Astrocyte (in vitro differentiated cells and primary cell): ENCODE measurements at regions not wholly inside any gene's neighbourhood (a gene's known extent, or its start where the extent isn't known, plus 50 kb on each side); places are given as distances from the start of the nearest gene placed in this dataset.
A peak's percentile ranks its signal among the peaks of the same experiment; 100 is the strongest.

ENCODE experiments used
- DNase-seq: peaks from one replicate; pipeline ENCODE4 v3.0.0-alpha.2; 2010; ENCODE audit warnings: low read depth
- FAIRE-seq: peaks from 2 replicates; lab custom pipeline; 2011; peaks lifted over from hg19 to GRCh38; lab: Jason Lieb, UNC
- H2AFZ ChIP-seq: 2 replicates; pipeline ENCODE4 v1.6.0; 2012; ENCODE audit warnings: low read depth, low read length, inconsistent platforms
- H3K27ac ChIP-seq: 2 replicates; pipeline ENCODE4 v1.5.1; 2011; ENCODE audit warnings: low read depth, low read length, inconsistent platforms
- H3K27me3 ChIP-seq: 2 replicates; pipeline ENCODE4 v1.6.0; 2011; ENCODE audit warnings: low read length, inconsistent platforms; ENCODE audit not compliant: insufficient read depth
- H3K36me3 ChIP-seq: 2 replicates; pipeline ENCODE4 v1.5.1; 2011; ENCODE audit warnings: low read length, inconsistent platforms; ENCODE audit not compliant: insufficient read depth
- H3K4me1 ChIP-seq: 2 replicates; pipeline ENCODE4 v1.5.1; 2011; ENCODE audit warnings: low read length, inconsistent platforms; ENCODE audit not compliant: insufficient read depth
- H3K4me2 ChIP-seq: 2 replicates; pipeline ENCODE4 v1.6.0; 2012; ENCODE audit warnings: low read length, inconsistent platforms
- H3K4me3 ChIP-seq: 2 replicates; pipeline ENCODE4 v1.5.1; 2011; ENCODE audit warnings: low read depth, mild to moderate bottlenecking, low read length, inconsistent platforms; ENCODE audit not compliant: insufficient read depth
- H3K79me2 ChIP-seq: 2 replicates; pipeline ENCODE4 v1.6.0; 2012; ENCODE audit warnings: mild to moderate bottlenecking, low read length, inconsistent platforms; ENCODE audit not compliant: insufficient read depth
- H3K9ac ChIP-seq: 2 replicates; pipeline ENCODE4 v1.6.0; 2012; ENCODE audit warnings: mild to moderate bottlenecking, low read length, inconsistent platforms
- H3K9me3 ChIP-seq: 2 replicates; pipeline ENCODE4 v1.5.1; 2012; ENCODE audit warnings: low read depth, mild to moderate bottlenecking, low read length, inconsistent platforms; ENCODE audit not compliant: insufficient read depth
- H4K20me1 ChIP-seq: 2 replicates; pipeline ENCODE4 v1.6.0; 2012; ENCODE audit warnings: low read length, inconsistent platforms; ENCODE audit not compliant: insufficient read depth
- H3K27ac Mint-ChIP-seq: one replicate; pipeline ENCODE4 v1.8.0; 2021; ENCODE audit warnings: mild to moderate bottlenecking, mixed read lengths; ENCODE audit not compliant: unreplicated experiment
- H3K27me3 Mint-ChIP-seq: one replicate; pipeline ENCODE4 v1.8.0; 2021; ENCODE audit warnings: low read depth, mixed read lengths; ENCODE audit not compliant: unreplicated experiment
- H3K36me3 Mint-ChIP-seq: one replicate; pipeline ENCODE4 v1.8.0; 2021; ENCODE audit warnings: low read depth, mixed read lengths; ENCODE audit not compliant: unreplicated experiment
- H3K4me1 Mint-ChIP-seq: one replicate; pipeline ENCODE4 v1.8.0; 2021; ENCODE audit warnings: low read depth, mixed read lengths; ENCODE audit not compliant: unreplicated experiment
- H3K4me3 Mint-ChIP-seq: one replicate; pipeline ENCODE4 v1.8.0; 2021; ENCODE audit warnings: mild to moderate bottlenecking, moderate library complexity, mixed read lengths; ENCODE audit not compliant: unreplicated experiment
- H3K9me3 Mint-ChIP-seq: one replicate; pipeline ENCODE4 v1.8.0; 2021; ENCODE audit warnings: mild to moderate bottlenecking, mixed read lengths; ENCODE audit not compliant: unreplicated experiment
- EZH2 ChIP-seq: IDR thresholded peaks from 2 replicates; pipeline ENCODE4 v1.6.1; 2012; ENCODE audit warnings: mild to moderate bottlenecking, low read length, inconsistent platforms; ENCODE audit not compliant: insufficient read depth
- TF ChIP-seq, protein P1 (sequence below): IDR thresholded peaks from 2 replicates; pipeline ENCODE4 v1.5.1; 2011; ENCODE audit warnings: low read depth, mild to moderate bottlenecking, inconsistent platforms, low read length, moderate library complexity; ENCODE audit not compliant: insufficient read depth

DNA sequence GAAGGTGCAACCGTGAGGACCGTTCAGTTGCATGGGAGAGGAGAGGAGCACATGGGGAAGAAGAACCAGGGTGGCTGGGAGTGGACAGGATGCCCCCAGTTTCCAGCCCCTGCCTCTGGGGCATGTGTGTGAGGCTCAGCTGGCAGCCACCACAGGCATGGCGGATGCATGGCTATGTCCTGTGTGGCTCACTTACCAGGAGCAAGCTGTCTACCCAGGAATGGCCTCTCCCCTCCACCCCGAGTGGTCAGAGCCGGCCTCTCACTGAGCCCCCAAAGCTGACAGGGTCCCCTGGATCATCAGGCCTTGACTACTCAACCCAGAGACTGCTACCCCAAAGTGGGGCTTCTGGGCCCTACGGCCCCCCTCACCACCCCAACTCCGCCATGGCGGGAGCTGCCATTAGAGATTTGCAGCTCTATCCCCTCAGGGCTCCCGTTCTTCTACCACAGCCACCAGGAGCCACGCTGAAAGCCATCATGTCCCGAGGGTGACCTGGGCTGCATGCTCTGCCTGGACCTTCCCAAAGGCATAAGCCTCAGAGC, 65.3 kb downstream of the RHOB start:
- Histone ChIP-seq H3K4me3 (no peak overlapping the region), H3K4me1 (peaks cover 27% of the 10 kb centered on the region), H3K4me2 (no peak overlapping the region), H3K79me2 (no peaks in the 10 kb centered on the region), H3K9me3 (peaks cover 6% of the 10 kb centered on the region), H4K20me1 (no peaks in the 10 kb centered on the region), H3K9ac (no peak overlapping the region), H3K27me3 (no peaks in the 10 kb centered on the region), H3K27ac (no peak overlapping the region), H3K36me3 (no peaks in the 10 kb centered on the region), H2AFZ (no peak overlapping the region)
- Mint-ChIP-seq H3K9me3 (no peaks in the 10 kb centered on the region), H3K27ac (no peak overlapping the region), H3K4me1 (peaks cover 49% of the 10 kb centered on the region), H3K27me3 (no peaks in the 10 kb centered on the region), H3K4me3 (no peak overlapping the region), H3K36me3 (no peaks in the 10 kb centered on the region)
- TF ChIP-seq EZH2, result no peak
- TF ChIP-seq, protein P1, sequence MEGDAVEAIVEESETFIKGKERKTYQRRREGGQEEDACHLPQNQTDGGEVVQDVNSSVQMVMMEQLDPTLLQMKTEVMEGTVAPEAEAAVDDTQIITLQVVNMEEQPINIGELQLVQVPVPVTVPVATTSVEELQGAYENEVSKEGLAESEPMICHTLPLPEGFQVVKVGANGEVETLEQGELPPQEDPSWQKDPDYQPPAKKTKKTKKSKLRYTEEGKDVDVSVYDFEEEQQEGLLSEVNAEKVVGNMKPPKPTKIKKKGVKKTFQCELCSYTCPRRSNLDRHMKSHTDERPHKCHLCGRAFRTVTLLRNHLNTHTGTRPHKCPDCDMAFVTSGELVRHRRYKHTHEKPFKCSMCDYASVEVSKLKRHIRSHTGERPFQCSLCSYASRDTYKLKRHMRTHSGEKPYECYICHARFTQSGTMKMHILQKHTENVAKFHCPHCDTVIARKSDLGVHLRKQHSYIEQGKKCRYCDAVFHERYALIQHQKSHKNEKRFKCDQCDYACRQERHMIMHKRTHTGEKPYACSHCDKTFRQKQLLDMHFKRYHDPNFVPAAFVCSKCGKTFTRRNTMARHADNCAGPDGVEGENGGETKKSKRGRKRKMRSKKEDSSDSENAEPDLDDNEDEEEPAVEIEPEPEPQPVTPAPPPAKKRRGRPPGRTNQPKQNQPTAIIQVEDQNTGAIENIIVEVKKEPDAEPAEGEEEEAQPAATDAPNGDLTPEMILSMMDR, result no peak
- no peak for DNase-seq
- no peak for FAIRE-seq

DNA sequence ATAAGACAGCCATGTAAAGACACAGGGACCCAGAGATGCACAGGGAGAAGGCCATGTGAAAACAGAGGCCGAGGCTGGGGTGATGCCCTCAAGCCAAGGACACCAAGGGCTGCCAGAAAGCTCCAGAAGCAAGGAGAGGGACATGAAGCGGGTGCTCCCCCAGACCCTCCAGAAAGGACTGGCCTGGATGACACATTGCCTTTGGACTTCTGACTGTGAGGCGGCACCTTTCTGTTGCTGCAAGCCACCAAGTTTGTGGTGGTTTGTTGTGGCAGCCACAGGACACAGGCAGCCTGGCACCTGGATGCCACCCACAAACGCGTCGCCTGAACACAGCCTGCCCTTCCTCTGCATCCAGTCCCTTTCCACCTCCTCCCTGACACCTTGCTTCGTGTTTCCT, 67.1 kb downstream of the RHOB start:
- Histone ChIP-seq H3K4me2 (peak overlapping the region; percentile 72), H3K9ac (peak overlapping the region; percentile 67), H3K4me1 (peaks cover 24% of the 10 kb centered on the region), H3K4me3 (no peak overlapping the region), H2AFZ (no peak overlapping the region), H3K27ac (peak overlapping the region; percentile 83), H4K20me1 (no peaks in the 10 kb centered on the region), H3K9me3 (peaks cover 6% of the 10 kb centered on the region), H3K27me3 (no peaks in the 10 kb centered on the region), H3K79me2 (no peaks in the 10 kb centered on the region), H3K36me3 (no peaks in the 10 kb centered on the region)
- TF ChIP-seq EZH2, result no peak
- TF ChIP-seq, protein P1, result no peak
- H3K36me3 Mint-ChIP-seq, result peaks cover under 1% of the 10 kb centered on the region
- H3K27ac Mint-ChIP-seq, result peak overlapping the region; percentile 98
- no peaks in the 10 kb centered on the region for H3K9me3 Mint-ChIP-seq
- DNase-seq, result no peak
- peaks cover 48% of the 10 kb centered on the region for H3K4me1 Mint-ChIP-seq
- FAIRE-seq, result no peak
- no peak overlapping the region for H3K4me3 Mint-ChIP-seq
- no peaks in the 10 kb centered on the region for H3K27me3 Mint-ChIP-seq

DNA sequence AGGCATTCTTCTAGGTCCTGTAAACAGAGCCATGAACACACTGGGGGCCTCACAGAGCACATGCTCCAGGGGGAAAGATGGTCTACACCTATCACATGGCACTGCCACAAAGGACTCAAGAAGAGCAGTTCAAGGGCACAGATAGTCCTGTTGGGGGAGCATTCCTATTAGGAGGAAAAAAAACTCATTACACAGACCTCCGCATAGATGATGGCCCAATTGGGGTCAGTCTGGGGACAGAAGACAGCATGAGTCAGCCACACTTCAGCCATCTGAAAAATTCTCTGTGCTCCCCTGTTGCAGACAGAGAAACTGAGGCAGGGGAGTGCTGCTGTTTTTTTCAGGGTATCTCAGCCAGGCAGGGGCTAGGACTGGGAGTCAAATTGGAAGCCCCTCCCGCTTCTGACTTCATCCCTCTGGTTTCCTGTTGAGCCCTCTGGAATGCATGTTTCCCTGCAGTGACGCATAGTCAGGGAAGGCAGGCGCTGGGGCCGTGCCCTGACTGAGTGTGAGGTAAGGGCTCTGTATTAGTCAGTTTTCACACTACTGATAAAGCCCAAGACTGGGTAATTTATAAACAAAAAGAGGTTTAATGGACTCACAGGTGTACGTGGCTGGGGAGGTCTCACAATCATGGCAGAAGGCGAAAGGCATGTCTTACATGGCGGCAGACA, 67.9 kb downstream of the RHOB start:
- H3K4me1 Mint-ChIP-seq, result peaks cover 47% of the 10 kb centered on the region
- Histone ChIP-seq H2AFZ (peak overlapping the region; percentile 39), H4K20me1 (no peaks in the 10 kb centered on the region), H3K27ac (peak overlapping the region; percentile 83), H3K9ac (peak overlapping the region; percentile 67), H3K4me1 (peaks cover 24% of the 10 kb centered on the region), H3K4me3 (no peak overlapping the region), H3K79me2 (no peaks in the 10 kb centered on the region), H3K4me2 (peak overlapping the region; percentile 72), H3K9me3 (peaks cover 6% of the 10 kb centered on the region), H3K27me3 (no peaks in the 10 kb centered on the region), H3K36me3 (no peaks in the 10 kb centered on the region)
- peak overlapping the region; percentile 98 for H3K27ac Mint-ChIP-seq
- DNase-seq, result peak; percentile 98
- H3K27me3 Mint-ChIP-seq, result no peaks in the 10 kb centered on the region
- H3K9me3 Mint-ChIP-seq, result no peaks in the 10 kb centered on the region
- H3K36me3 Mint-ChIP-seq, result peaks cover 2% of the 10 kb centered on the region
- no peak overlapping the region for H3K4me3 Mint-ChIP-seq
- TF ChIP-seq EZH2, result no peak
- TF ChIP-seq, protein P1, result no peak
- FAIRE-seq, result peak; percentile 71
